ENCODE measurements at regions not wholly inside any gene's neighbourhood (a gene's known extent, or its start where the extent isn't known, plus 50 kb on each side); places are given as distances from the start of the nearest gene placed in this dataset.

DNA sequence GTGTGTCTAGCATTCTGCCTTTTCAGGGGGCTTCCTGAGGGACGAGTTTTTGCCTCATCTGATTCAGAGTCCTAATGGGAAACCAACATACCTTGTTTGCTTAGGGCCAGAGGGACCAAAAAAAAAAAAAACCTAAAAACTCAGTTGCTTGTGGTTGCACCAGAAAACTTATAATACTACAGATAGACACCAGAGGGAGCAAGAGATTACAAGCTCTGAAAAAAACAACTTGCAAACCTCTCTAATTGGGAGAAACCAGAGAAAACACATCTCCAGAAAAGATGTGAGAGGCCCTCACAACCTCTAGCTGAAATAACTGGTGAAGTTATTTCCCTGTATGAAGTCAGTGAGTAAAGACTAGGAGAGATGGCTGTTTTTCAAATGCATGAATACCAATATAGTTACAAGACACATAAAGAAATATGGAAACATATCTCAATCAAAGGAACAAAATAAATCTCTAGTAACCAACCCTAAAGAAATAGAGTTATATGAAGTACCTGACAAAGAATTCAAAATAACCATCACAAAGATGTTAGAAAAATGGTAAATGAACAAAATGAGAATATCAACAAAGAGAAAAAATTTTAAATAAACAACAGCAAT is 233.7 kb upstream of the NFIA start:
- TF ChIP-seq YY1 (IDR thresholded peaks at IDR 0.05; ENCODE audit: insufficient read depth, insufficient read length) (no peak), ZNF274 (IDR thresholded peaks at IDR 0.05; ENCODE audit: low read depth, low read length) (no peak)
